ENCODE measurements at regions not wholly inside any gene's neighbourhood (a gene's known extent, or its start where the extent isn't known, plus 50 kb on each side); places are given as distances from the start of the nearest gene placed in this dataset.
"Not testable (repeated sequence)": the region's sequence is repeated elsewhere in the genome, so short reads cannot be mapped to it uniquely, and the experiment has no call there.

- H3K27me3 ChIP-seq (ENCODE audit: control insufficient read depth in 2 of 2, insufficient read depth in 2 of 2, low read length in 2 of 2), result no peaks in the 10 kb centered on the region
- H3K4me2 ChIP-seq (replicated peaks; ENCODE audit: extremely low read depth, low read length, poor library complexity, severe bottlenecking), result no peak overlapping the region
- no peak for DNase-seq
- H3K36me3 ChIP-seq (replicated peaks in 1 of 2; ENCODE audit: control insufficient read depth in 1 of 2, insufficient read depth in 2 of 2, low read length in 2 of 2), result no peaks in the 10 kb centered on the region
- H2AFZ ChIP-seq (ENCODE audit: insufficient read depth, low read depth, low read length, poor library complexity, severe bottlenecking), result no peak overlapping the region
- H3K79me2 ChIP-seq (ENCODE audit: insufficient read depth, low read length), result no peaks in the 10 kb centered on the region
- Mint-ChIP-seq H3K4me1 (no peaks in the 10 kb centered on the region), H3K4me3 (no peak overlapping the region), H3K27ac (no peak overlapping the region), H3K9me3 (peaks cover 0 to 16% (median 5%) of the 10 kb centered on the region in 7 donors), H3K36me3 (no peaks in the 10 kb centered on the region), H3K27me3 (ENCODE audit: low read depth in 3 of 3) (no peaks in the 10 kb centered on the region)
- no peak for TF ChIP-seq CTCF (IDR thresholded peaks at IDR 0.05)
- 84% methylated on average over 2 of the region's 2 CpGs for WGBS (ENCODE audit: insufficient coverage)
- no peak overlapping the region for H3K9ac ChIP-seq (ENCODE audit: insufficient read depth, low read length, poor library complexity, severe bottlenecking)
- intact Hi-C loops (cut with micrococcal nuclease), result loop anchor here in 1 of 2 donors (10.0 kb wide), 1 partner anchor 1279 kb away; no protein-coding TSS in a partner anchor
- H4K20me1 ChIP-seq (ENCODE audit: insufficient read depth, low read length), result no peaks in the 10 kb centered on the region
- H3K9me3 ChIP-seq (replicated peaks in 1 of 2; ENCODE audit: control insufficient read depth in 1 of 2, insufficient read depth in 1 of 2, low read length in 2 of 2), result peaks cover 6 to 14% of the 10 kb centered on the region in 2 donors
- H3K4me3 ChIP-seq (replicated peaks in 1 of 3; ENCODE audit: low read depth in 2 of 3, low read length in 3 of 3), result no peak overlapping the region
- H3K4me1 ChIP-seq (ENCODE audit: control insufficient read depth in 1 of 2, insufficient read depth in 2 of 2, low read length in 2 of 2), result no peaks in the 10 kb centered on the region
- no peak overlapping the region for H3K27ac ChIP-seq (ENCODE audit: low read depth in 1 of 2, low read length in 2 of 2)
Measured at GRCh38 chr5:130616161-130616560, 548.9 kb downstream of the HINT1 start.

GRCh38 chr5:130605234-130605633 lies 559.8 kb downstream of the HINT1 start:
- Histone ChIP-seq H2AFZ (ENCODE audit: insufficient read depth, low read depth, low read length, poor library complexity, severe bottlenecking) (no peak overlapping the region), H3K27me3 (ENCODE audit: control insufficient read depth in 2 of 2, insufficient read depth in 2 of 2, low read length in 2 of 2) (no peaks in the 10 kb centered on the region), H3K36me3 (replicated peaks in 1 of 2; ENCODE audit: control insufficient read depth in 1 of 2, insufficient read depth in 2 of 2, low read length in 2 of 2) (no peaks in the 10 kb centered on the region), H3K79me2 (ENCODE audit: insufficient read depth, low read length) (no peaks in the 10 kb centered on the region), H3K4me2 (replicated peaks; ENCODE audit: extremely low read depth, low read length, poor library complexity, severe bottlenecking) (no peak overlapping the region), H3K9me3 (replicated peaks in 1 of 2; ENCODE audit: control insufficient read depth in 1 of 2, insufficient read depth in 1 of 2, low read length in 2 of 2) (peaks cover 0 to 4% of the 10 kb centered on the region in 2 donors), H3K27ac (ENCODE audit: low read depth in 1 of 2, low read length in 2 of 2) (no peak overlapping the region), H3K4me1 (ENCODE audit: control insufficient read depth in 1 of 2, insufficient read depth in 2 of 2, low read length in 2 of 2) (no peaks in the 10 kb centered on the region), H3K9ac (ENCODE audit: insufficient read depth, low read length, poor library complexity, severe bottlenecking) (no peak overlapping the region), H3K4me3 (replicated peaks in 1 of 3; ENCODE audit: low read depth in 2 of 3, low read length in 3 of 3) (no peak overlapping the region), H4K20me1 (ENCODE audit: insufficient read depth, low read length) (no peaks in the 10 kb centered on the region)
- peaks cover 0 to 8% (median 5%) of the 10 kb centered on the region in 7 donors for H3K9me3 Mint-ChIP-seq
- no peak for DNase-seq
- no peak for TF ChIP-seq CTCF (IDR thresholded peaks at IDR 0.05)
- H3K4me1 Mint-ChIP-seq, result no peaks in the 10 kb centered on the region
- no peaks in the 10 kb centered on the region for H3K36me3 Mint-ChIP-seq
- H3K27me3 Mint-ChIP-seq (ENCODE audit: low read depth in 3 of 3), result peaks cover 0 to 3% (median 0%) of the 10 kb centered on the region in 3 donors
- intact Hi-C loops (cut with micrococcal nuclease), result no loop called here
- no peak overlapping the region for H3K4me3 Mint-ChIP-seq
- H3K27ac Mint-ChIP-seq, result no peak overlapping the region

- H3K36me3 Mint-ChIP-seq; H3K4me2 ChIP-seq (replicated peaks; ENCODE audit: extremely low read depth, low read length, poor library complexity, severe bottlenecking); intact Hi-C loops (cut with micrococcal nuclease); H2AFZ ChIP-seq (ENCODE audit: insufficient read depth, low read depth, low read length, poor library complexity, severe bottlenecking); H3K4me1 Mint-ChIP-seq; H3K27ac Mint-ChIP-seq; H3K4me3 ChIP-seq (replicated peaks in 1 of 3; ENCODE audit: low read depth in 2 of 3, low read length in 3 of 3); H3K27me3 ChIP-seq (ENCODE audit: control insufficient read depth in 2 of 2, insufficient read depth in 2 of 2, low read length in 2 of 2); H3K4me1 ChIP-seq (ENCODE audit: control insufficient read depth in 1 of 2, insufficient read depth in 2 of 2, low read length in 2 of 2); H3K4me3 Mint-ChIP-seq; DNase-seq; H3K9ac ChIP-seq (ENCODE audit: insufficient read depth, low read length, poor library complexity, severe bottlenecking); H3K79me2 ChIP-seq (ENCODE audit: insufficient read depth, low read length); H3K27me3 Mint-ChIP-seq (ENCODE audit: low read depth in 3 of 3); H4K20me1 ChIP-seq (ENCODE audit: insufficient read depth, low read length); H3K36me3 ChIP-seq (replicated peaks in 1 of 2; ENCODE audit: control insufficient read depth in 1 of 2, insufficient read depth in 2 of 2, low read length in 2 of 2); H3K27ac ChIP-seq (ENCODE audit: low read depth in 1 of 2, low read length in 2 of 2): not testable (repeated sequence)
- WGBS (ENCODE audit: insufficient coverage), result no CpG with 5 or more reads among the region's 25 CpGs
- H3K9me3 Mint-ChIP-seq, result peaks cover 6 to 14% (median 10%) of the 10 kb centered on the region in 7 donors
- peaks cover 3 to 10% of the 10 kb centered on the region in 2 donors for H3K9me3 ChIP-seq (replicated peaks in 1 of 2; ENCODE audit: control insufficient read depth in 1 of 2, insufficient read depth in 1 of 2, low read length in 2 of 2)
Measured at GRCh38 chr5:130596647-130597046, 568.4 kb downstream of the HINT1 start.
